Loucy (cell line): ENCODE measurements at regions not wholly inside any gene's neighbourhood (a gene's known extent, or its start where the extent isn't known, plus 50 kb on each side); places are given as distances from the start of the nearest gene placed in this dataset.

Experiments used
- H2AFZ ChIP-seq: fragments of 200-600 bp; sonication (generic); 2 replicates; pipeline ENCODE4 v1.6.0; 2016; ENCODE audit warnings: antibody characterized with exemption, mild to moderate bottlenecking, low read length, moderate library complexity
- H3F3A ChIP-seq: fragments of 200-600 bp; 2 replicates; pipeline ENCODE4 v1.6.0; 2016; ENCODE audit warnings: antibody characterized with exemption, low read depth, mild to moderate bottlenecking
- H3K27me3 ChIP-seq: fragments of 200-600 bp; sonication (generic); 2 replicates; pipeline ENCODE4 v1.6.1; 2014; ENCODE audit warnings: low read length, mild to moderate bottlenecking; ENCODE audit not compliant: insufficient read depth, poor library complexity, severe bottlenecking
- H3K36me3 ChIP-seq: fragments of 200-600 bp; sonication (generic); 2 replicates; pipeline ENCODE4 v1.6.1; 2016; ENCODE audit warnings: low read length; ENCODE audit not compliant: insufficient read depth
- H3K4me1 ChIP-seq: fragments of 200-600 bp; sonication (generic); 2 replicates; pipeline ENCODE4 v1.5.1; 2014; ENCODE audit warnings: low read length, mild to moderate bottlenecking; ENCODE audit not compliant: insufficient read depth, poor library complexity, severe bottlenecking
- H3K4me2 ChIP-seq: fragments of 200-600 bp; sonication (generic); 2 replicates; pipeline ENCODE4 v1.6.0; 2014; ENCODE audit warnings: antibody characterized with exemption, low read length, low read depth, mild to moderate bottlenecking; ENCODE audit not compliant: poor library complexity, severe bottlenecking
- H3K4me3 ChIP-seq: fragments of 200-600 bp; sonication (generic); 2 replicates; pipeline ENCODE4 v1.5.1; 2014; ENCODE audit warnings: low read length, mild to moderate bottlenecking, mixed read lengths; ENCODE audit not compliant: poor library complexity, severe bottlenecking
- H3K79me2 ChIP-seq: fragments of 200-600 bp; sonication (generic); 2 replicates; pipeline ENCODE4 v1.6.1; 2014; ENCODE audit warnings: low read length; ENCODE audit not compliant: insufficient read depth
- H3K9ac ChIP-seq: fragments of 200-600 bp; sonication (generic); 2 replicates; pipeline ENCODE4 v1.6.0; 2014; ENCODE audit warnings: mild to moderate bottlenecking, low read depth, low read length, moderate library complexity; ENCODE audit not compliant: poor library complexity, severe bottlenecking
- H3K9me2 ChIP-seq: fragments of 200-600 bp; sonication (generic); replicated peaks from 2 replicates; pipeline ENCODE4 v1.6.1; 2016; ENCODE audit warnings: low read depth, low read length, mixed read lengths
- H3K9me3 ChIP-seq: fragments of 200-600 bp; sonication (generic); 2 replicates; pipeline ENCODE4 v1.6.1; 2014; ENCODE audit warnings: mild to moderate bottlenecking, antibody characterized with exemption, low read length, low read depth; ENCODE audit not compliant: insufficient read depth
- H4K20me1 ChIP-seq: fragments of 200-600 bp; sonication (generic); 2 replicates; pipeline ENCODE4 v1.6.0; 2014; ENCODE audit warnings: antibody characterized with exemption, low read length, mild to moderate bottlenecking; ENCODE audit not compliant: insufficient read depth, poor library complexity, severe bottlenecking
- EZH2phosphoT487 ChIP-seq: fragments of 200-600 bp; IDR thresholded peaks from 2 replicates; pipeline ENCODE4 v1.6.1; 2018; ENCODE audit warnings: antibody characterized with exemption, mild to moderate bottlenecking, moderate library complexity, borderline replicate concordance
- TF ChIP-seq, protein P1 (sequence below): fragments of 200-600 bp; sonication (generic); conservative IDR thresholded peaks from 2 replicates; pipeline ENCODE4 v1.5.1; 2014; ENCODE audit warnings: mild to moderate bottlenecking, antibody characterized with exemption, low read length

DNA sequence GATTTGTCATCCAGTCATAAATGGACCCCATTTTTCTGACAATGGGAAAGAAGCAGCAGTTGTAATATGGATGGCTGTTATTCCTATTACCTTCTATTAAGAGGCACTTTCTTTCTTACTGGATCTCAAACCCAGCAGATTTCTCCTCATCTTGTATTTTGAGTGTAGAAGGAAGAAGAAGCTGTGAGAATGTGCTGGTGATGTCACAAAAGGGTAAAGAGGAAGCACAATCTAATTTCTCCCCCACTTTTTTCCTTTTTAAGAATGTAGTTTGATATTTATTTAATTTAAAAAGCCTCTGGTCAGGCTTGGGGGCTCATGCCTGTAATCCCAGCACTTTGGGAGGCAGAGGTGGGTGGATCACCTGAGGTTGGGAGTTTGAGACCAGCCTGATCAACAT is 100.0 kb upstream of the JARID2 start:
- no peak overlapping the region for H3K4me3 ChIP-seq
- no peak overlapping the region for H3K9ac ChIP-seq
- H3K79me2 ChIP-seq = no peaks in the 10 kb centered on the region
- no peak for TF ChIP-seq EZH2phosphoT487
- TF ChIP-seq, protein P1, sequence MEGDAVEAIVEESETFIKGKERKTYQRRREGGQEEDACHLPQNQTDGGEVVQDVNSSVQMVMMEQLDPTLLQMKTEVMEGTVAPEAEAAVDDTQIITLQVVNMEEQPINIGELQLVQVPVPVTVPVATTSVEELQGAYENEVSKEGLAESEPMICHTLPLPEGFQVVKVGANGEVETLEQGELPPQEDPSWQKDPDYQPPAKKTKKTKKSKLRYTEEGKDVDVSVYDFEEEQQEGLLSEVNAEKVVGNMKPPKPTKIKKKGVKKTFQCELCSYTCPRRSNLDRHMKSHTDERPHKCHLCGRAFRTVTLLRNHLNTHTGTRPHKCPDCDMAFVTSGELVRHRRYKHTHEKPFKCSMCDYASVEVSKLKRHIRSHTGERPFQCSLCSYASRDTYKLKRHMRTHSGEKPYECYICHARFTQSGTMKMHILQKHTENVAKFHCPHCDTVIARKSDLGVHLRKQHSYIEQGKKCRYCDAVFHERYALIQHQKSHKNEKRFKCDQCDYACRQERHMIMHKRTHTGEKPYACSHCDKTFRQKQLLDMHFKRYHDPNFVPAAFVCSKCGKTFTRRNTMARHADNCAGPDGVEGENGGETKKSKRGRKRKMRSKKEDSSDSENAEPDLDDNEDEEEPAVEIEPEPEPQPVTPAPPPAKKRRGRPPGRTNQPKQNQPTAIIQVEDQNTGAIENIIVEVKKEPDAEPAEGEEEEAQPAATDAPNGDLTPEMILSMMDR = no peak
- H2AFZ ChIP-seq = no peak overlapping the region
- H3K4me2 ChIP-seq = no peak overlapping the region
- no peaks in the 10 kb centered on the region for H4K20me1 ChIP-seq
- no peaks in the 10 kb centered on the region for H3K9me3 ChIP-seq
- no peaks in the 10 kb centered on the region for H3K27me3 ChIP-seq
- H3K36me3 ChIP-seq = no peaks in the 10 kb centered on the region
- no peaks in the 10 kb centered on the region for H3K9me2 ChIP-seq
- no peaks in the 10 kb centered on the region for H3F3A ChIP-seq
- H3K4me1 ChIP-seq = no peaks in the 10 kb centered on the region

DNA sequence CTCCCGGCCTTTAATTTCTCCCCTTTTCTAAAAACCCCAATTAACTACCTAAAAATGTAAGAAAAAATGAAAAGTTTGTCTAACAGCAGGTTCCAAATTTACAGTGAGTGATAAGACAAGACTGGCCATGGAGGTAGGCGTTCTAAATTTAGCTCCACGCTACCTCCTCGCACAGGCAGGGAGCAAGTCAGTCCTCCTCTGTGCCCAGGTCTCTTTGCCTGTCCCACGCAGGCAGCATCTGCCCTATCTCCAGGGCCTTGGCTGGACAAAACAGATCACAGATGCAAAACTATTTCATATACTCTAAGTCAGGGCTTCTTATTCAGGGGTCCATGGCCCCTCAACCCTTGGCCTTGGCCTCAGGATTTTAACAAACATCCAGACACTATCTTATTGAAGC is 98.0 kb upstream of the JARID2 start:
- Histone ChIP-seq H3K4me1 (no peaks in the 10 kb centered on the region), H3K36me3 (no peaks in the 10 kb centered on the region), H3K9ac (no peak overlapping the region)

DNA sequence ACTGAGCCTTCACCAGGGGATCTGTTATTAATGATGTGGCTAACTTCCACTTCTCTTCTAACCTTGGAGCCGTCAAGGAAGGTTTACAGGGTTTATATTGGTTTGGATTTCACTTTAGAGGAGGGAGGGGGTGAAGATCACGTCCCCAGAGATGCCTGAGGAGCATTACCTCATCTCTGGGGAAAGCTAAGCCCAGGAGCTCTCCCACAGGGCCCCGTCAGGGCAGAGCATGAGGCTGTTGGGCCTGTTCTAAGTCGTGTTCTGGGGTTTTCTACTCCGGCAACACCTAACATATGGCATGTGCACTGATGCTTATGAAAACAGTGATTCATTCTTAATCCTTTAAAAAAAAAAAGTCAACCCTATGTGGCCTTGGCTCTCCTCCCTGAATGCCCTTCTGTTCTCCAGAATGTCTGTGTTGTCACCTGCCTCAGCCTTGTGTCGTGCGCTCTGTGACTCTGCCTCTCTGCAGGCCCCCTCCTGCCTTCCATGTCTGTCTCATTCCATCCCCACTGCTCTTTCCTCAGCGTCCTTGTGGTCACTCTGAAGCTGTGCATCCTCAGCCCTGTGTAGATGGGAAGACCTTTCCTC is 97.4 kb upstream of the JARID2 start:
- Histone ChIP-seq H3K9ac (no peak overlapping the region), H3K36me3 (no peaks in the 10 kb centered on the region)

More for the DNA sequence above, 98.0 kb upstream of the JARID2 start:
- TF ChIP-seq, protein P1 = no peak
- no peak for TF ChIP-seq EZH2phosphoT487
- H3K27me3 ChIP-seq = no peaks in the 10 kb centered on the region
- H2AFZ ChIP-seq = no peak overlapping the region
- H3F3A ChIP-seq = no peaks in the 10 kb centered on the region
- H3K9me2 ChIP-seq = no peaks in the 10 kb centered on the region
- H4K20me1 ChIP-seq = no peaks in the 10 kb centered on the region
- no peak overlapping the region for H3K4me3 ChIP-seq
- no peak overlapping the region for H3K4me2 ChIP-seq
- H3K79me2 ChIP-seq = no peaks in the 10 kb centered on the region
- H3K9me3 ChIP-seq = no peaks in the 10 kb centered on the region

More for the DNA sequence above, 97.4 kb upstream of the JARID2 start:
- Histone ChIP-seq H3K27me3 (no peaks in the 10 kb centered on the region), H3K9me3 (no peaks in the 10 kb centered on the region), H3K9me2 (no peaks in the 10 kb centered on the region), H3K4me1 (no peaks in the 10 kb centered on the region), H4K20me1 (no peaks in the 10 kb centered on the region), H3K4me3 (no peak overlapping the region), H3F3A (no peaks in the 10 kb centered on the region), H3K79me2 (no peaks in the 10 kb centered on the region), H3K4me2 (no peak overlapping the region), H2AFZ (no peak overlapping the region)
- no peak for TF ChIP-seq EZH2phosphoT487
- TF ChIP-seq, protein P1 = no peak
